Heart left ventricle (tissue), 16 donors: ENCODE measurements at regions not wholly inside any gene's neighbourhood (a gene's known extent, or its start where the extent isn't known, plus 50 kb on each side); places are given as distances from the start of the nearest gene placed in this dataset.

Source experiments
- ATAC-seq, 4 donors: fragments of 200-7000 bp; cut with Tn5 transposase; one replicate each; pipeline ENCODE4 v1.9.1; 2020 to 2022; ENCODE audit warnings: moderate library complexity in 4 of 4, mild to moderate bottlenecking in 3 of 4, moderate number of reproducible peaks in 1 of 4
- DNase-seq, 5 donors: peaks; one replicate each; pipeline ENCODE4 v3.0.0-alpha.2; 2020
- H3K27ac ChIP-seq, 12 donors: fragments of 200-600 bp; sonication (generic) in 4 of 12; one replicate each; pipeline versions ENCODE4 v1.5.0 to v1.8.0; 2016 to 2022; ENCODE audit warnings: mild to moderate bottlenecking in 2 of 12
- H3K27me3 ChIP-seq, 9 donors: fragments of 200-600 bp; sonication (generic) in 2 of 9; one replicate each; pipeline versions ENCODE4 v1.5.1 to v1.8.0; 2016 to 2022; ENCODE audit warnings: mild to moderate bottlenecking in 3 of 9
- H3K36me3 ChIP-seq, 9 donors: fragments of 200-600 bp; sonication (generic) in 2 of 9; one replicate each; pipeline versions ENCODE4 v1.5.0 to v1.8.0; 2018 to 2022; ENCODE audit warnings: mild to moderate bottlenecking in 2 of 9
- H3K4me1 ChIP-seq, 12 donors: fragments of 200-600 bp; sonication (generic) in 4 of 12; one replicate each; pipeline versions ENCODE4 v1.5.0 to v1.8.0; 2016 to 2022; ENCODE audit warnings: mild to moderate bottlenecking in 3 of 12
- H3K4me3 ChIP-seq, 12 donors: fragments of 200-600 bp; sonication (generic) in 4 of 12; one replicate each; pipeline versions ENCODE4 v1.5.0 to v1.8.0; 2017 to 2022; ENCODE audit warnings: mild to moderate bottlenecking in 9 of 12, moderate library complexity in 4 of 12
- H3K9me3 ChIP-seq, 12 donors: fragments of 200-600 bp; sonication (generic) in 4 of 12; one replicate each; pipeline versions ENCODE4 v1.5.0 to v1.8.0; 2016 to 2022; ENCODE audit warnings: mild to moderate bottlenecking in 1 of 12
- POLR2A ChIP-seq, 2 donors: fragments of 450-650 bp; IDR thresholded peaks; one replicate each; pipeline ENCODE4 v1.6.1; 2017; ENCODE audit warnings: antibody characterized with exemption in 2 of 2, mild to moderate bottlenecking in 2 of 2, moderate library complexity in 2 of 2
- WGBS, 4 donors: extraction: QIAGEN DNeasy Blood & Tissue Kit in 2 of 4; methylation state at CpG; one replicate each; pipeline versions ENCODE4 v1.1.5 to v1.1.7; 2013 to 2018; 5-methylcytosine and 5-hydroxymethylcytosine counted together
- intact Hi-C, 10 donors: fragments of 100-400 bp; cut with DNase I; formaldehyde crosslinking; loops; one replicate each; pipeline versions ENCODE4 v1.11.1 to v1.14.2; 2022
- TF ChIP-seq, protein P1 (sequence below), 12 donors: fragments of 200-600 bp; sonication (generic) in 4 of 12; IDR thresholded peaks; one replicate each; pipeline versions ENCODE4 v1.5.0 to v1.8.0; 2018 to 2022; ENCODE audit warnings: antibody characterized with exemption in 12 of 12, mild to moderate bottlenecking in 5 of 12
- donor health status: ischemic (EF 13 %, LVEDD 7.1; RV severe dilation, severe dysfunction).
- donor health status: healthy with polysubstance abuse.
- donor health status: DM: no; HTN: yes; CAD: no.
- donor health status: DM: no; HTN: no; CAD: no.
- donor health status: ischemic (EF 25% LVEDD 6.9; RV normal size, moderate dysfunction).
- donor health status: ischemic (EF 25% LVEDD 5.7; RV mildly dilated, moderate dysfunction).
- donor health status: healthy.
- donor health status: DM: yes; HTN: yes; CAD: no.
- donor health status: ischemic (EF 35%, LVEDD 5.7; RV mildly dilated, moderate dysfunction).
- donor health status: nonischemic (EF 11% LVEDD 7.7; RV severe dilation, severe dysfunction).
- donor health status: DM: yes; HTN: yes; CAD: no.
- donor health status: PGD.
- donor health status: ischemic (EF 29% LVEDD 5.4; RV normal size, mild dysfunction).
- donor health status: nonischemic (EF 23%, LVEDD 6.1; RV moderate dilation, normal function).

DNA sequence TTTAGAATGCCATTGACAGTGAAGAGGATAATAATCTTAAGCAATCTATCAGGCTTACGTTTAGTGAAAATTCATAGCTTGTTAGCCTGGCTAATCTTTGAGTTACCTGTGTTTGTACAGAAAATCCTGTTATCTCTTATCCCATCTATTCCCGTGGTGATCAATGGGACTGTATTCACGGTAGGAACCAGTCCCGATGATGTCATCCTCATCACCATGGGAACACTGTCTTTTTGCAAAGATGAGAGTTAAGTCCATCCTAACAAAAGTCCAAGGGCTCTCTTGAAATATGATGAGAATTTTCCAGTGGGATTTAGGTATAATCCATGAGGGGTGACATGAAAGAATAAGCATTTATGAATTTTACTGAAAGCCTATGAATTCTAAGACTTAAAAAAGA is 762.2 kb downstream of the ETS1 start:
- Histone ChIP-seq H3K9me3 (no peaks in the 10 kb centered on the region), H3K27ac (no peak overlapping the region), H3K4me1 (no peaks in the 10 kb centered on the region), H3K36me3 (no peaks in the 10 kb centered on the region), H3K4me3 (no peak overlapping the region), H3K27me3 (no peaks in the 10 kb centered on the region)
- no peak for ATAC-seq
- DNase-seq = no peak
- no peak for TF ChIP-seq POLR2A (IDR thresholded peaks at IDR 0.05)
- TF ChIP-seq, protein P1, sequence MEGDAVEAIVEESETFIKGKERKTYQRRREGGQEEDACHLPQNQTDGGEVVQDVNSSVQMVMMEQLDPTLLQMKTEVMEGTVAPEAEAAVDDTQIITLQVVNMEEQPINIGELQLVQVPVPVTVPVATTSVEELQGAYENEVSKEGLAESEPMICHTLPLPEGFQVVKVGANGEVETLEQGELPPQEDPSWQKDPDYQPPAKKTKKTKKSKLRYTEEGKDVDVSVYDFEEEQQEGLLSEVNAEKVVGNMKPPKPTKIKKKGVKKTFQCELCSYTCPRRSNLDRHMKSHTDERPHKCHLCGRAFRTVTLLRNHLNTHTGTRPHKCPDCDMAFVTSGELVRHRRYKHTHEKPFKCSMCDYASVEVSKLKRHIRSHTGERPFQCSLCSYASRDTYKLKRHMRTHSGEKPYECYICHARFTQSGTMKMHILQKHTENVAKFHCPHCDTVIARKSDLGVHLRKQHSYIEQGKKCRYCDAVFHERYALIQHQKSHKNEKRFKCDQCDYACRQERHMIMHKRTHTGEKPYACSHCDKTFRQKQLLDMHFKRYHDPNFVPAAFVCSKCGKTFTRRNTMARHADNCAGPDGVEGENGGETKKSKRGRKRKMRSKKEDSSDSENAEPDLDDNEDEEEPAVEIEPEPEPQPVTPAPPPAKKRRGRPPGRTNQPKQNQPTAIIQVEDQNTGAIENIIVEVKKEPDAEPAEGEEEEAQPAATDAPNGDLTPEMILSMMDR (IDR thresholded peaks at IDR 0.05) = no peak
- intact Hi-C loops = no loop called here
- WGBS, 4 donors = 73 to 80% (median 77%) methylated on average over 4 of the region's 4 CpGs

DNA sequence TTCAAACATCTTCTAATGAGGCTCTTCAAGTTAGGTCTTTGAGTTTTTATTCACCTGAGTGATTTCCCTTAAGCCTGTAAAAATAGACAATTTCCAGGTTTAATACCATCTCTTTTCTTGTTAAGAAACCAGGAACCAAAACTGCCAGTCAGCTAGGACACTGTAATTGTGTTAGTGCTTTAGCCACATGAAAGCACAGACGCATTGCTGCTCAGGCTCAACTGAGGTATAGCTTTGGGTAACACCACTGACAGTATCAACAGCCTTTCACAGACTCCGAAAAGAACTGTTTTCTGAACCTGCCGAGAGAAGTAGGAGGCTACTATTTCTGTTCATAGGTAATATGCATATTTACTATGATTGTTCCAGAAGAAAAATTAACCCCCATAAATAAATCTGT is 768.7 kb downstream of the ETS1 start:
- Histone ChIP-seq H3K4me3 (no peak overlapping the region), H3K36me3 (no peaks in the 10 kb centered on the region), H3K27me3 (no peaks in the 10 kb centered on the region), H3K27ac (no peak overlapping the region), H3K9me3 (no peaks in the 10 kb centered on the region), H3K4me1 (no peaks in the 10 kb centered on the region)
- 90 to 96% (median 91%) methylated on average over 3 of the region's 3 CpGs for WGBS, 4 donors
- ATAC-seq = no peak
- no peak for DNase-seq
- intact Hi-C loops = no loop called here
- TF ChIP-seq, protein P1 (IDR thresholded peaks at IDR 0.05) = no peak
- no peak for TF ChIP-seq POLR2A (IDR thresholded peaks at IDR 0.05)

DNA sequence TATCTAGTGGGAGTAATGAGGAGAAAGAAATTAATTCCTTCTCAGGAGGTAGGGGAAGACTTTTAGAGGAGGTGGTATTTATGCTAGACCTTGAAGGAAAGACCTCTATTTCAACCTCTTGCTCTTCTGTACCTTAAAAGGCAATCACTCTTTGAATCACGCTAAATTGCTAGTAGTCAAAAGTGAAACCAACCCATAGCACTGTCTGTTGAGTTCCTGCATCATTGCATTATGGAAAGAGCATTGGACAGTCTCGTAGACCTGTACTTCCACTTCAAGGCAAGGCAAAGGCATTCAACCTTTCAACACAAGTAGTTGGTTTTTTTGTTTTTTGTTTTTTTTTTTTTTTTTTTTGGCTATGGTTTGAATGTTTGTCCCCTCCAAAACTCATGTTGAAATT is 770.4 kb downstream of the ETS1 start:
- Histone ChIP-seq H3K27ac (no peak overlapping the region), H3K4me3 (no peak overlapping the region), H3K36me3 (no peaks in the 10 kb centered on the region), H3K4me1 (no peaks in the 10 kb centered on the region), H3K27me3 (no peaks in the 10 kb centered on the region), H3K9me3 (no peaks in the 10 kb centered on the region)
- intact Hi-C loops = no loop called here
- DNase-seq (no peak), ATAC-seq (no peak)
- TF ChIP-seq, protein P1 (IDR thresholded peaks at IDR 0.05) = no peak
- no peak for TF ChIP-seq POLR2A (IDR thresholded peaks at IDR 0.05)
- WGBS, 4 donors = 69 to 85% (median 74%) methylated on average over 2 of the region's 2 CpGs

DNA sequence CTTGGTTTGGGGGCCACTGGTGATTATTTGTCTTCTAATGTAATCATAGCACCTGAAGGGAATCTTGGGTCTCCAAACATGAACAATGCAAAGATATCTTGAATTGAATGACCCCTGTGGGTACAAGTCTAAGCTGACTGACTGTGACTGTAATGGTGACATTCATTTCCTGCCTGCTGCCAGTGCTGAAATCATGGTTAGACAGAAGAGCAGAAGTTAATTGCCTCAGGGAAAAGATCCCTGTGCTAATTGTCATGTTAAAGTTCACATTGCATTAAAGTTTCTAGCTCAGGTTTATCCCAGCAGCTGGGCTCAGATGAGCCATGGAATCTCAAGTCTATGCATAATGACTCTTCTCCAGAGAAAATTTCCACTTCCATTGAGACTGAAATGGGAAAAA is 772.0 kb downstream of the ETS1 start:
- DNase-seq (no peak), ATAC-seq (no peak)
- Histone ChIP-seq H3K36me3 (no peaks in the 10 kb centered on the region), H3K4me3 (no peak overlapping the region), H3K27me3 (no peaks in the 10 kb centered on the region), H3K4me1 (no peaks in the 10 kb centered on the region), H3K9me3 (no peaks in the 10 kb centered on the region), H3K27ac (no peak overlapping the region)
- intact Hi-C loops = no loop called here
- TF ChIP-seq, protein P1 (IDR thresholded peaks at IDR 0.05) = no peak
- TF ChIP-seq POLR2A (IDR thresholded peaks at IDR 0.05) = no peak
